ENCODE measurements at regions not wholly inside any gene's neighbourhood (a gene's known extent, or its start where the extent isn't known, plus 50 kb on each side); places are given as distances from the start of the nearest gene placed in this dataset.

DNA sequence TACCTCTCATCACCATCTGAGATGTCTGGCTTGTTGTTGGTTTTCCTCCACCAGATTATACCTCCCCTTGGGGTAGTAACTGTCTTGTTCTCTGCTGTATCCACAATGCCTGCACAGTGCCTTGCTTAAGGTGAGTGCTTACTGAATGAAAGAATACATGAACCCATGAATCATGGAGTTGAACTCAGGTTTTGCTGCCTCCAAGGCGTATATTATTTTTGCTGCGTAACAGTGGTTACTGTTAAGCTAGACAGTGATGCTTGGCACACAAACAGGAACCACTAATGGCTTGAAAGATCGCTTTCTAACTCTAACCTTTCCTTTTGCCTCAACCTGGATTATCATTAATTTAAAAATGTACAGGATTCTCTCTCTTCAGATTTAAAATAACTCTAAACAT lies 695.8 kb downstream of the TOX3 start:
- TF ChIP-seq, protein P1, sequence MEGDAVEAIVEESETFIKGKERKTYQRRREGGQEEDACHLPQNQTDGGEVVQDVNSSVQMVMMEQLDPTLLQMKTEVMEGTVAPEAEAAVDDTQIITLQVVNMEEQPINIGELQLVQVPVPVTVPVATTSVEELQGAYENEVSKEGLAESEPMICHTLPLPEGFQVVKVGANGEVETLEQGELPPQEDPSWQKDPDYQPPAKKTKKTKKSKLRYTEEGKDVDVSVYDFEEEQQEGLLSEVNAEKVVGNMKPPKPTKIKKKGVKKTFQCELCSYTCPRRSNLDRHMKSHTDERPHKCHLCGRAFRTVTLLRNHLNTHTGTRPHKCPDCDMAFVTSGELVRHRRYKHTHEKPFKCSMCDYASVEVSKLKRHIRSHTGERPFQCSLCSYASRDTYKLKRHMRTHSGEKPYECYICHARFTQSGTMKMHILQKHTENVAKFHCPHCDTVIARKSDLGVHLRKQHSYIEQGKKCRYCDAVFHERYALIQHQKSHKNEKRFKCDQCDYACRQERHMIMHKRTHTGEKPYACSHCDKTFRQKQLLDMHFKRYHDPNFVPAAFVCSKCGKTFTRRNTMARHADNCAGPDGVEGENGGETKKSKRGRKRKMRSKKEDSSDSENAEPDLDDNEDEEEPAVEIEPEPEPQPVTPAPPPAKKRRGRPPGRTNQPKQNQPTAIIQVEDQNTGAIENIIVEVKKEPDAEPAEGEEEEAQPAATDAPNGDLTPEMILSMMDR (IDR thresholded peaks at IDR 0.05; ENCODE audit: low read depth, low read length), result no peak
- no peak for TF ChIP-seq EZH2phosphoT487 (IDR thresholded peaks at IDR 0.05; ENCODE audit: low read depth)
